K562 (cell line): ENCODE measurements at regions not wholly inside any gene's neighbourhood (a gene's known extent, or its start where the extent isn't known, plus 50 kb on each side); places are given as distances from the start of the nearest gene placed in this dataset.

Experiments
- ATAC-seq: fragments of 200-7000 bp; cut with Tn5 transposase; 3 replicates; pipeline ENCODE4 v1.9.1; 2020; ENCODE audit warnings: moderate library complexity
- BruUV-seq: library from RNA; stranded (reverse); fragments of 400-500 nt; replicated peaks from 2 replicates; lab custom pipeline; 2021; lab: Mats Ljungman, UMichigan
- CTCF ChIA-PET: fragments of 300-600 bp; formaldehyde crosslinking; extraction: SDS; loops from one replicate; lab custom pipeline; 2021; ENCODE audit warnings: low intra/inter-chr PET ratio; lab: Yijun Ruan, JAX
- POLR2A ChIA-PET: fragments of 300-600, 350-650 bp; sonication (Branson Sonifier 250); formaldehyde crosslinking; extraction: SDS; loops from one replicate; lab custom pipeline; 2021; ENCODE audit warnings: antibody characterized with exemption, inconsistent platforms; lab: Yijun Ruan, JAX
- DNase-seq, 4 experiments: peaks; one replicate each; pipeline versions ENCODE4 v3.0.0 to v3.0.0-alpha.2; 2011 to 2018; ENCODE audit warnings: low spot score in 3 of 4, mixed read lengths in 3 of 4; ENCODE audit errors: extremely low read depth in 1 of 4
- FAIRE-seq: peaks from 2 replicates; lab custom pipeline; 2011; peaks lifted over from hg19 to GRCh38; lab: Jason Lieb, UNC
- H2AFZ ChIP-seq: 2 replicates; pipeline ENCODE4 v1.6.0; 2011; ENCODE audit warnings: low read depth, low read length, control low read depth, inconsistent platforms
- H3K27ac ChIP-seq: fragments of 200-600 bp; 3 replicates; pipeline ENCODE4 v1.8.0; 2011; ENCODE audit warnings: low read depth, mild to moderate bottlenecking, control low read depth, inconsistent platforms, low read length, moderate library complexity, mixed read lengths; ENCODE audit errors: extremely low read depth
- H3K27me3 ChIP-seq, 2 experiments: fragments of 300-600 bp in 1 of 2; 2 replicates in 1 of 2; 3 replicates in 1 of 2; pipeline versions ENCODE4 v1.6.0 to v1.8.0; 2011; ENCODE audit warnings: inconsistent platforms in 2 of 2, low read length in 2 of 2, mild to moderate bottlenecking in 1 of 2, mixed read lengths in 1 of 2, moderate library complexity in 1 of 2; ENCODE audit not compliant: control insufficient read depth in 2 of 2, insufficient read depth in 2 of 2
- H3K36me3 ChIP-seq: fragments of 300-600 bp; 3 replicates; pipeline ENCODE4 v1.8.0; 2011; ENCODE audit warnings: mild to moderate bottlenecking, low read length, inconsistent platforms; ENCODE audit not compliant: control insufficient read depth, insufficient read depth
- H3K4me1 ChIP-seq, 2 experiments: fragments of 200-600 bp in 1 of 2; replicated peaks in 1 of 2; 2 replicates in 1 of 2; 3 replicates in 1 of 2; pipeline versions ENCODE4 v1.5.1 to v1.8.0; 2011; ENCODE audit warnings: inconsistent platforms in 2 of 2, low read length in 2 of 2, mild to moderate bottlenecking in 1 of 2, mixed read lengths in 1 of 2, moderate library complexity in 1 of 2; ENCODE audit not compliant: control insufficient read depth in 2 of 2, insufficient read depth in 2 of 2
- H3K4me2 ChIP-seq: 2 replicates; pipeline ENCODE4 v1.6.1; 2011; ENCODE audit warnings: low read length, control low read depth, inconsistent platforms, mixed read lengths; ENCODE audit not compliant: insufficient read depth
- H3K4me3 ChIP-seq: fragments of 200-600 bp; sonication (generic), shearing (Covaris generic); 2 replicates; pipeline ENCODE4 v1.5.1; 2016; ENCODE audit warnings: control low read depth, inconsistent platforms
- H3K79me2 ChIP-seq: fragments of 200-600 bp; 3 replicates; pipeline ENCODE4 v1.8.0; 2011; ENCODE audit warnings: low read length, inconsistent platforms; ENCODE audit not compliant: control insufficient read depth, insufficient read depth
- H3K9ac ChIP-seq, 2 experiments: 2 replicates each; pipeline versions ENCODE4 v1.6.0 to v1.6.1; 2011; ENCODE audit warnings: low read depth in 2 of 2, low read length in 2 of 2, control low read depth in 1 of 2, inconsistent platforms in 1 of 2, mild to moderate bottlenecking in 1 of 2, mixed read lengths in 1 of 2; ENCODE audit not compliant: insufficient read depth in 1 of 2
- H3K9me1 ChIP-seq: one replicate; pipeline ENCODE4 v1.6.0; 2011; ENCODE audit warnings: inconsistent platforms, mild to moderate bottlenecking, low read length, moderate library complexity; ENCODE audit not compliant: control insufficient read depth, insufficient read depth
- H3K9me3 ChIP-seq: replicated peaks from 2 replicates; pipeline ENCODE4 v1.5.1; 2011; ENCODE audit warnings: low read depth, low read length, inconsistent platforms; ENCODE audit not compliant: control insufficient read depth, insufficient read depth
- H4K20me1 ChIP-seq: replicated peaks from 2 replicates; pipeline ENCODE4 v1.6.1; 2011; ENCODE audit warnings: low read length, inconsistent platforms, mixed read lengths; ENCODE audit not compliant: control insufficient read depth, insufficient read depth
- FOS ChIP-seq: IDR thresholded peaks from 3 replicates; pipeline ENCODE4 v1.6.1; 2011; ENCODE audit not compliant: insufficient read length; ENCODE audit errors: extremely low read depth
- POLR2A ChIP-seq: fragments of 450-650 bp; conservative IDR thresholded peaks from 2 replicates; pipeline ENCODE4 v1.6.1; 2016
- SP1 ChIP-seq: sonication (generic); formaldehyde crosslinking; IDR thresholded peaks from 2 replicates; pipeline ENCODE4 v1.8.1; 2022; ENCODE audit warnings: mild to moderate bottlenecking, missing genetic modification reagents
- ZNF3 ChIP-seq: fragments of 250-450 bp; sonication (Bioruptor Pico); IDR thresholded peaks from 2 replicates; pipeline ENCODE4 v1.5.0; 2021; ENCODE audit warnings: mild to moderate bottlenecking, moderate library complexity
- WGBS: fragments of 100-300 bp; shearing (Covaris generic); methylation state at CpG from one replicate; pipeline ENCODE4 v1.1.6; 2016; ENCODE audit warnings: low coverage, mixed read lengths; ENCODE audit not compliant: insufficient coverage; ENCODE audit errors: missing lambda C conversion rate; 5-methylcytosine and 5-hydroxymethylcytosine counted together
- in situ Hi-C: fragments of 300-500 bp; cut with MboI; formaldehyde crosslinking; loops from 4 replicates; pipeline ENCODE4 v1.15.0; 2018; ENCODE audit warnings: inconsistent platforms, mixed read lengths
- intact Hi-C: fragments of 100-400 bp; cut with micrococcal nuclease; formaldehyde crosslinking; loops from 2 replicates; pipeline ENCODE4 v1.14.2; 2022
- TF ChIP-seq, protein P1 (sequence below): sonication (generic); IDR thresholded peaks from 2 replicates; pipeline ENCODE4 v1.6.1; 2016

DNA sequence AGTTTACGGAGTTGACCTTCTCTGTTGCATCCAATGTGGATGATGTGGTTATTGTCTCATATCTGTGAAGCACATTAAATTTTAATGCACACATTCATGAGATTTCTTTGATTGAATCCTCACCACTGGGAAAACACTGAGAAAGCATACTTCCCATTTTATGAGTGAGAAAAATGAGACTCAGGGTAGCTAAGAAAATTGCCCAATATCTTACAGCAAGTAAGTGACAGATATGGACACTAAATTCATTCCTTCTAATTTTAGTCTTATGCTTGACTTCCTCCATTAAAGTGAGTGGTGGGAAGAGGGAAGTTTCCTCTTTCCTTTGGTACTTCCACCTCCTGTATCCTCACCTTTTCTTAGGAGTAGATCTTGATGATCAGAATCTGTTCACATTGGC, 504.8 kb upstream of the BOD1L1 start (continued):
- no peak for TF ChIP-seq ZNF3 (CRISPR knock-in tag)
- TF ChIP-seq, all 486 proteins: peak for 0

- Histone ChIP-seq H4K20me1 (no peaks in the 10 kb centered on the region), H3K9ac (no peak overlapping the region), H3K36me3 (no peaks in the 10 kb centered on the region), H3K79me2 (no peaks in the 10 kb centered on the region), H3K4me1 (no peaks in the 10 kb centered on the region), H3K4me3 (no peak overlapping the region), H2AFZ (no peak overlapping the region), H3K9me1 (no peaks in the 10 kb centered on the region), H3K27ac (no peak overlapping the region), H3K27me3 (no peaks in the 10 kb centered on the region), H3K9me3 (no peaks in the 10 kb centered on the region), H3K4me2 (no peak overlapping the region)
- ChIA-PET CTCF (no interaction called here), POLR2A (no interaction called here)
- DNase-seq (no peak), ATAC-seq (no peak), FAIRE-seq (no peak)
- TF ChIP-seq, protein P1, sequence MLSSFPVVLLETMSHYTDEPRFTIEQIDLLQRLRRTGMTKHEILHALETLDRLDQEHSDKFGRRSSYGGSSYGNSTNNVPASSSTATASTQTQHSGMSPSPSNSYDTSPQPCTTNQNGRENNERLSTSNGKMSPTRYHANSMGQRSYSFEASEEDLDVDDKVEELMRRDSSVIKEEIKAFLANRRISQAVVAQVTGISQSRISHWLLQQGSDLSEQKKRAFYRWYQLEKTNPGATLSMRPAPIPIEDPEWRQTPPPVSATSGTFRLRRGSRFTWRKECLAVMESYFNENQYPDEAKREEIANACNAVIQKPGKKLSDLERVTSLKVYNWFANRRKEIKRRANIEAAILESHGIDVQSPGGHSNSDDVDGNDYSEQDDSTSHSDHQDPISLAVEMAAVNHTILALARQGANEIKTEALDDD: no peak
- TF ChIP-seq SP1 (CRISPR knock-in tag) (no peak), FOS (no peak)
- intact Hi-C loops (no loop called here), in situ Hi-C loops (no loop called here)
- BruUV-seq: no TSS peak
These were observed 510.6 kb upstream of the BOD1L1 start for GRCh38 chr4:14138106-14138505.

- ChIA-PET CTCF (no interaction called here), POLR2A (no interaction called here)
- Histone ChIP-seq H2AFZ (no peak overlapping the region), H3K27ac (no peak overlapping the region), H4K20me1 (no peaks in the 10 kb centered on the region), H3K79me2 (no peaks in the 10 kb centered on the region), H3K27me3 (no peaks in the 10 kb centered on the region), H3K4me1 (no peaks in the 10 kb centered on the region), H3K9me3 (no peaks in the 10 kb centered on the region), H3K4me2 (no peak overlapping the region), H3K36me3 (no peaks in the 10 kb centered on the region), H3K9ac (no peak overlapping the region), H3K4me3 (no peak overlapping the region), H3K9me1 (no peaks in the 10 kb centered on the region)
- no TSS peak for BruUV-seq
- DNase-seq (no peak), FAIRE-seq (no peak), ATAC-seq (no peak)
- TF ChIP-seq POLR2A: no peak
- in situ Hi-C loops (no loop called here), intact Hi-C loops (no loop called here)
- 0% methylated on average over 1 of the region's 1 CpG for WGBS
These were observed 516.4 kb upstream of the BOD1L1 start for GRCh38 chr4:14143892-14144291.
